ENCODE measurements at regions not wholly inside any gene's neighbourhood (a gene's known extent, or its start where the extent isn't known, plus 50 kb on each side); places are given as distances from the start of the nearest gene placed in this dataset.
A peak's percentile ranks its signal among the peaks of the same experiment; 100 is the strongest.

DNA sequence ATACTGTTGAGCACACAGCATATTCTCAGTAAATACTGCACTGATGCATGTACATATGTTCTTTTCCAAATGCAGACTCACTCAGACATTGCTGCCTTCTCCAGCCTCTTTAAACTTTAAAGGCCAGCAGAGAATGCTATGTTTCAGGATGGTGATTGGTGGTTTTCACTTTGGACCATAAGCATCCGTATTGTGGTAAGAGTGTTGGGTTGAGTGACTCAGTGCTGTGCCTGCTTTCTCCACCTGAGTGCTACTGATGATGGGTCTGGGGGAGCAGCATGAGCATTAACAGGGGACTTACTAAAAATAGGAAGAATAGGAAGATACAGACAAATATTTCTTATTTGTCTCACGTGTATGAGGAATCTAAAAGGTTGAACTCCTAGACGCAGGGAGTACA lies 56.3 kb upstream of the ZNF92 start:
- Histone ChIP-seq H3K4me1 (no peaks in the 10 kb centered on the region), H3K9me3 (no peaks in the 10 kb centered on the region), H3K36me3 (no peaks in the 10 kb centered on the region), H3K4me3 (ENCODE audit: low read depth, low read length) (no peak overlapping the region), H3K27me3 (no peaks in the 10 kb centered on the region)
- TF ChIP-seq, protein P1, sequence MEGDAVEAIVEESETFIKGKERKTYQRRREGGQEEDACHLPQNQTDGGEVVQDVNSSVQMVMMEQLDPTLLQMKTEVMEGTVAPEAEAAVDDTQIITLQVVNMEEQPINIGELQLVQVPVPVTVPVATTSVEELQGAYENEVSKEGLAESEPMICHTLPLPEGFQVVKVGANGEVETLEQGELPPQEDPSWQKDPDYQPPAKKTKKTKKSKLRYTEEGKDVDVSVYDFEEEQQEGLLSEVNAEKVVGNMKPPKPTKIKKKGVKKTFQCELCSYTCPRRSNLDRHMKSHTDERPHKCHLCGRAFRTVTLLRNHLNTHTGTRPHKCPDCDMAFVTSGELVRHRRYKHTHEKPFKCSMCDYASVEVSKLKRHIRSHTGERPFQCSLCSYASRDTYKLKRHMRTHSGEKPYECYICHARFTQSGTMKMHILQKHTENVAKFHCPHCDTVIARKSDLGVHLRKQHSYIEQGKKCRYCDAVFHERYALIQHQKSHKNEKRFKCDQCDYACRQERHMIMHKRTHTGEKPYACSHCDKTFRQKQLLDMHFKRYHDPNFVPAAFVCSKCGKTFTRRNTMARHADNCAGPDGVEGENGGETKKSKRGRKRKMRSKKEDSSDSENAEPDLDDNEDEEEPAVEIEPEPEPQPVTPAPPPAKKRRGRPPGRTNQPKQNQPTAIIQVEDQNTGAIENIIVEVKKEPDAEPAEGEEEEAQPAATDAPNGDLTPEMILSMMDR (IDR thresholded peaks at IDR 0.05; ENCODE audit: low read depth, low read length) = no peak
- no peak for DNase-seq

DNA sequence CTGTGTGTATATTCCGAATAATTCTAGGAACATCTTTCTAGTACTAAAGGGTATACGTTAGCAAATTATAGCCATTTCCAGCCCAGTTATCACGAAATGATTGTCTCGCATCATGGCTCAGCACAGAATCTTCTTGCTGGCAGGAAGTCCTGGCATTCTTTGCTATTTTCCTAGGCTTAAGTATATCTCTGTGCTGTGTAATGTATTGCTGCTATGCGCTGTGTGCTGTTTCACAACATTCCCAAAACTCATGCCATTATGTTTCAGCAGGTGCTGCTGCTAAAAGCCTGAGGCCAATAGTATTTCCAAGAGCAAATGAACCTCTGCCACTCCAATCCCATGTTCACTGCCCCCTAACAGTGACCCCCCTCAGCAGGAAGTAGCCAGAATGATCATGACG lies 62.9 kb upstream of the ZNF92 start:
- no peak for DNase-seq
- H3K36me3 ChIP-seq = 0 out of 2 replicates have a peak, but pooled peaks cover 2% of the 10 kb centered on the region
- no peaks in the 10 kb centered on the region for H3K9me3 ChIP-seq
- H3K4me1 ChIP-seq = no peaks in the 10 kb centered on the region
- TF ChIP-seq, protein P1 (IDR thresholded peaks at IDR 0.05; ENCODE audit: low read depth, low read length) = no peak
- no peak overlapping the region for H3K4me3 ChIP-seq (ENCODE audit: low read depth, low read length)
- H3K27me3 ChIP-seq = no peaks in the 10 kb centered on the region

DNA sequence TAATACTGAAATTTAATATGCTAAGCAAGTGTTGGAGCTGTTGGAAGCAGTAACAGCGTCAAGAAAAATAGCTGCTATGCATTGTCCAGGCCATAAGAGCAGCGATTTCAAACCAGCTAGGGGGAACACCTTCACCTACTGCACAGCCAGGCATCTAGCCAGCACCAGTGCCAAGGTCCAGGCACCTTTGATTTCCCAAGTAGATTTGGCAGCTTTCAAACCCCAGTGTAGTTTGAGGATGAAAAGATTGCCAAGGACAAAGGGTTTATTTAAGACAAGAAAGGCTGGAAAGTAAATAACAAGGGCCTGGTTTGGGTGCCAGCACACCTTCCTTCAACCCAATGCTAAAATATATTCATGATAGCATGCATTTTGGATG lies 65.4 kb upstream of the ZNF92 start:
- H3K27me3 ChIP-seq = no peaks in the 10 kb centered on the region

DNA sequence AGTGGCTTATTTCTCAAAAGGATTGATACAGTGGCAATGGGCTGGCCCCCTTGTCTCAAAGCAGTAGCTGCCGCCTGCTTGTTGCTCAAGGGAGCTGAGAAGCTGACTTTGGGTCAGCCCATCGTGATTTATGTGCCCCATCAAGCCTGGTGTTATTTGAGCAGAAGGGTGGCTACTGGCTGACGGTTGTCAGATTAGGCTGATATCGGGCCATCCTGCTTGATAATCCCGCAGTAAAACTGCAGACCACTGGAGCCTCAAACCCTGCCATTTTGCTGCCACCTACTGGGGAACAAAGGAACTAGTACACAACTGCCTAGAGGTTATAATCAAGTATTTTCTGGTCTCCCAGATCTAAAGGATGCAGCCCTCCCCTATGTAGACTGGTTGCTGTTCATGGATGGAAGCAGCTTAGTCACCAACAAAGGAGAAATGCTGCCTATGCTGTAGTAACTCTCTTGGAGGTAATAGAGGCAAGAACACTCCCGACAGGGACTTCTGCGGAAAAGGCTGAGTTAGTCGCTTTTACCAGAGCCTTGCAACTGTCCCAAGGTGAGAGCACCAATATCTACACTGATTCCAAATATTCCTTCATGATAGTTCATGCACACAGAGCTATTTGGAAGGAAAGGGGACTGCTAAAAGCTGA lies 65.9 kb upstream of the ZNF92 start:
- DNase-seq = peak; percentile 74
- TF ChIP-seq, protein P1 (IDR thresholded peaks at IDR 0.05; ENCODE audit: low read depth, low read length) = peak; percentile 87
- H3K4me3 ChIP-seq (ENCODE audit: low read depth, low read length) = no peak overlapping the region
- H3K9me3 ChIP-seq = no peaks in the 10 kb centered on the region
- H3K4me1 ChIP-seq = peaks cover 7% of the 10 kb centered on the region
- 0 out of 2 replicates have a peak, but pooled peaks cover 2% of the 10 kb centered on the region for H3K36me3 ChIP-seq
- no peaks in the 10 kb centered on the region for H3K27me3 ChIP-seq

More for the DNA sequence above, 65.4 kb upstream of the ZNF92 start:
- DNase-seq = no peak
- Histone ChIP-seq H3K4me1 (peaks cover 7% of the 10 kb centered on the region), H3K9me3 (no peaks in the 10 kb centered on the region), H3K4me3 (ENCODE audit: low read depth, low read length) (no peak overlapping the region), H3K36me3 (0 out of 2 replicates have a peak, but pooled peaks cover 2% of the 10 kb centered on the region)
- TF ChIP-seq, protein P1 (IDR thresholded peaks at IDR 0.05; ENCODE audit: low read depth, low read length) = no peak

DNA sequence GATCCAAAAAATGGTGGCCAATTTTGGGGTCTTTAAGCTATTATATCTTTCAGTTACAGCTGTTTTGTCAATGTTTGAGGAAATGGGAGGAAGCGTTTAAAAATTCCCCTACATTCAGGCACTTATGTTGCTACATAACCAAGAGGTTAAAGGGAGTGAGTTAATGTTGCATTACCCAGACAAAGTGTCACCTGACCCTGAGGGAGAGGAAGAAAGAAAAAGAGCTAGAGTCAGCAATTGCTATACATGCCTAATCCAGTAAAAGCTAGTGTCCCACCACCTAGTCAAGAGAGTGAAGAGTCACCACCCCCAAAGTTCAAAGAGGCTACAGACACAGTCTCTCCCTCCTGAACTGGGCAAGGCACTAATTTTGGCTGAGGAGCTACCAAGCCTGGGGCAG lies 69.5 kb upstream of the ZNF92 start:
- no peaks in the 10 kb centered on the region for H3K27me3 ChIP-seq
- H3K9me3 ChIP-seq = no peaks in the 10 kb centered on the region
- peaks cover 7% of the 10 kb centered on the region for H3K4me1 ChIP-seq
- DNase-seq = no peak
- H3K4me3 ChIP-seq (ENCODE audit: low read depth, low read length) = no peak overlapping the region
- TF ChIP-seq, protein P1 (IDR thresholded peaks at IDR 0.05; ENCODE audit: low read depth, low read length) = no peak
- H3K36me3 ChIP-seq = no peaks in the 10 kb centered on the region

DNA sequence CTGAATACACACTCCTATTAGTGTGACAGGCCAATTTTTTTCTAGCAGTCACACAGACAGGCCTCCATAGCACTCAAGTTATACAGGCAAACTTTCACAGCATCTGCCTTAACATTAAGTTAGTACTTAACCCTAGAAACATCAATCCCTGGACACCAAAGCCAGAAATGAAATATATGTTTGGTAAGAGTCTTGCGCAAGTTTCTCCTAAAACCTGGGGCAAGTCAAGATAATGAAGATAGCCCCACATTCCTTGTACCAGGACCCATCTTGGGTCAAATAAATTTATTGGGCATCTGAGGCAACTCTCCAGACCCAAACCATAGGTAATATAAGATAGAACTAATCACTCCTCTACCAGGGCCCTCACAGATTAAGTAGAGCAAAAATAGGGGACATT lies 70.8 kb upstream of the ZNF92 start:
- no peaks in the 10 kb centered on the region for H3K9me3 ChIP-seq
- no peaks in the 10 kb centered on the region for H3K36me3 ChIP-seq
- H3K27me3 ChIP-seq = no peaks in the 10 kb centered on the region
- TF ChIP-seq, protein P1 (IDR thresholded peaks at IDR 0.05; ENCODE audit: low read depth, low read length) = no peak
- no peak overlapping the region for H3K4me3 ChIP-seq (ENCODE audit: low read depth, low read length)
- no peak for DNase-seq
- peaks cover 7% of the 10 kb centered on the region for H3K4me1 ChIP-seq

Measured in BE2C (cell line).